Tibial nerve (tissue), 3 donors: ENCODE measurements at regions not wholly inside any gene's neighbourhood (a gene's known extent, or its start where the extent isn't known, plus 50 kb on each side); places are given as distances from the start of the nearest gene placed in this dataset.

ENCODE experiments used
- POLR2A ChIP-seq, 2 donors: fragments of 450-650 bp; IDR thresholded peaks; one replicate each; pipeline ENCODE4 v1.6.1; 2017; ENCODE audit warnings: antibody characterized with exemption in 2 of 2, mild to moderate bottlenecking in 2 of 2, moderate library complexity in 2 of 2
- TF ChIP-seq, protein P1 (sequence below), 5 experiments: fragments of 200-600 bp in 3 of 5; fragments of 450-650 bp in 2 of 5; sonication (generic) in 3 of 5; IDR thresholded peaks; one replicate each; pipeline ENCODE4 v1.5.1; 2016 to 2019; ENCODE audit warnings: antibody characterized with exemption in 5 of 5, mild to moderate bottlenecking in 3 of 5, moderate library complexity in 2 of 5

DNA sequence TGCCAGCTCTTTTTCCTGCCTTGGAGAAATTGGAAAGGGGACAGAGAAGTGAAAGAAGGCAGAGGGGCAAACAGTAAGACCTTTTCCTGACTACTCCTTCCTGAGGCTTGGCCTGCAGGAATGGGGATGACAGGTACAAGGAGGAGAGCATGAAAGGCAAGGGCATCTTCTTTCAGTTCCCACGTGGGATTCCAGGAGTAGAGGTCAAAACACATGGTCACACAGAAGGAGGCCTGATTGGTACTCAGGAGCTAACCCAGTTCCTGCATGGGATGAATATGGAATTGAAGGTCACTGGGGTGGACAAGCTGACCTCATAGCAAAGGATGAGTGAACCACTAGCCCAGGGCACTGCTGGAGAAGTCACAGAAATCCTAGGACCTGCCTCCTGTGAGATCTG lies 112.5 kb upstream of the ZNF366 start:
- TF ChIP-seq, protein P1, sequence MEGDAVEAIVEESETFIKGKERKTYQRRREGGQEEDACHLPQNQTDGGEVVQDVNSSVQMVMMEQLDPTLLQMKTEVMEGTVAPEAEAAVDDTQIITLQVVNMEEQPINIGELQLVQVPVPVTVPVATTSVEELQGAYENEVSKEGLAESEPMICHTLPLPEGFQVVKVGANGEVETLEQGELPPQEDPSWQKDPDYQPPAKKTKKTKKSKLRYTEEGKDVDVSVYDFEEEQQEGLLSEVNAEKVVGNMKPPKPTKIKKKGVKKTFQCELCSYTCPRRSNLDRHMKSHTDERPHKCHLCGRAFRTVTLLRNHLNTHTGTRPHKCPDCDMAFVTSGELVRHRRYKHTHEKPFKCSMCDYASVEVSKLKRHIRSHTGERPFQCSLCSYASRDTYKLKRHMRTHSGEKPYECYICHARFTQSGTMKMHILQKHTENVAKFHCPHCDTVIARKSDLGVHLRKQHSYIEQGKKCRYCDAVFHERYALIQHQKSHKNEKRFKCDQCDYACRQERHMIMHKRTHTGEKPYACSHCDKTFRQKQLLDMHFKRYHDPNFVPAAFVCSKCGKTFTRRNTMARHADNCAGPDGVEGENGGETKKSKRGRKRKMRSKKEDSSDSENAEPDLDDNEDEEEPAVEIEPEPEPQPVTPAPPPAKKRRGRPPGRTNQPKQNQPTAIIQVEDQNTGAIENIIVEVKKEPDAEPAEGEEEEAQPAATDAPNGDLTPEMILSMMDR (IDR thresholded peaks at IDR 0.05), result no peak
- no peak for TF ChIP-seq POLR2A (IDR thresholded peaks at IDR 0.05)
